MV-4-11 (cell line): ENCODE measurements at regions not wholly inside any gene's neighbourhood (a gene's known extent, or its start where the extent isn't known, plus 50 kb on each side); places are given as distances from the start of the nearest gene placed in this dataset.
A peak's percentile ranks its signal among the peaks of the same experiment; 100 is the strongest.

ENCODE experiments used
- DNase-seq: peaks from one replicate; lab custom pipeline; 2025; lab: John Stamatoyannopoulos, UW

DNA sequence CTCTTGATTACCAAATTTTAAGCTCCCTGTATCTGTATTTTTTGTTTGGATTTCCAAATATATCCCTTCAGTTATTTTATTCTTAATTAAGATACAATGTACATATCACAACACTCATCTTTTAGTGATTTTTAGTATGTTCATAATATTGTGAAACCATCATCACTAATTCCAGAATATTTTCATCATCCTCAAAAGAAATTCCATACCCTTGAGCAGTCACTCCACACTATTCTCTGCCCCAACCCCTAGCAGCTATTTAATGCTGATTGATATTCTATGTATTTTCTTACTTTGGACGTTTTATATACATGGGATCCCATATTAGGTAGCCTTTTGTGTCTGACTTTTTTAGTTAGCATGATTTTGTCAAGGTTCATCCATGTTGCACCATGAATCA lies 127.4 kb upstream of the SLC8A1 start:
- DNase-seq = no peak

DNA sequence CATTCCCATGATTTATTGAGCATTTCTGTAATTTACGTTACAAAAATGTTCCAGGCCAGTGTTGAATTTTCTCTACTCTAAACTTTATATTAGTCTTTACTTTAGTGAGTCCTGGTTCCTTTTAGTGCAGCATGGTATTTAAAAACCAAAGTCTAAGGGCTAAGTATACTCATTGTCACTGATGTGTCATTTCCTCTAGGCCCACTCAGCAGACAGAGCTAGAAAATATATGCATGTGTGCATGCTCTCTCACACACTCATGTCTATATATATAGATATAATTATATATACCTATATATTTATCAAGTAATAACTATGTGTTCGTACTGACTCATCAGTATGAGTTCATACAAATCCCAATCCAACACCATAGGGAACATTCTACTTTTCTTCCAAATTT lies 132.5 kb upstream of the SLC8A1 start:
- no peak for DNase-seq

DNA sequence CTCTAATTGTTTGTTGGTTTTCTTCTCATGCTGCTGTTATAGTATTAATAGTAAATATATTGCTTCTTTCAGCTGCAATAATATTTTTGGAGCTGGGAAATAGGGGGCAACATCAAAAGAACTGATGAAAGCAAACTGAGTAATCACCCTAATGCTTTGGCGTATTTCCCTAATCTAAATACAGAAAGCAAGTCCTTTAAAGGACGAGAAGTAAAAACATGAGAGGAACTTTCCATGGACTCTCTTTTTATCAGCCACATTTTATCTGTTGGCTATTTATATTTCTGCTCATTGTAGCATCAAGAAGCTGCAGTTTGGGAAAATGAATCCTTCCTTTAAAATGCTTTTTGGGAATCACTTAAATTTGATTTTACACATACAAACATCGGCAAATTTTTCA lies 139.9 kb upstream of the SLC8A1 start:
- DNase-seq = no peak

DNA sequence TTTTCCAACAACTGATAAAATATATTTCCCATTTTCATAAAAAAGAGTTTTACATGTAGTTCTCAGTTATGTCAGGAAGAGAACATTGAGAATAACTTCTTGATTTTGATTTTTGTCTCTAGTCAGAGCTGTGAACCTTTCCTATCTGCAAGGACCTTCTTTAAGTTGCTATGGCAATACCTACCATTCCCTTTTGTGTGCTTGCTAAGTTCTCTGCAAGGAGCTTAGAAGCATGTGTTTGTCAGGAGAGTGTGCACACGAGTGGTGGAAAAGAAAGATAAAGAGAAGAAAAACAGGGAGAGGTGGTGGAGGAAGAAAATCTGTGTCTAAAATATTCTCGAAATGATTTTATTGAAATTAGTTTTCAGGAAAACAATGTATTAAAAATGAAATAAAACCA lies 140.3 kb upstream of the SLC8A1 start:
- no peak for DNase-seq

DNA sequence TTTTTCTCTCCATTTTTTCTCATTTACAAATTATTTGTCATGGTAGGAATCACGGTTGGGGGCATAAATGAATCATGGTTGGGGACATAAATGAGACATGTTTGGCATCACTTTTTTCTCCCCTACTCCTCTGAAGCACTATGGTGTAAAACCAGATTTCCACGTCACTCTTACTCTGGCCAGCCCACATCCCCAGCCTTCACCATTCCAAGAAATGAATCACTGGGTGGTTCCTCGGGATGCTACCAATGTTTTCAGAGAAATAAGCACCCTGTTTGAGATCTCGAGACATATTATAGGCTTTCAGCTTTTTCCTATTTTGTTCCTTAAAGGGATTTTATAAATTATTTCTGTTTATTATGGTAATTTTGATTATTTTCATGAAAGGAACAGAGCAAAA lies 155.0 kb upstream of the SLC8A1 start:
- no peak for DNase-seq

DNA sequence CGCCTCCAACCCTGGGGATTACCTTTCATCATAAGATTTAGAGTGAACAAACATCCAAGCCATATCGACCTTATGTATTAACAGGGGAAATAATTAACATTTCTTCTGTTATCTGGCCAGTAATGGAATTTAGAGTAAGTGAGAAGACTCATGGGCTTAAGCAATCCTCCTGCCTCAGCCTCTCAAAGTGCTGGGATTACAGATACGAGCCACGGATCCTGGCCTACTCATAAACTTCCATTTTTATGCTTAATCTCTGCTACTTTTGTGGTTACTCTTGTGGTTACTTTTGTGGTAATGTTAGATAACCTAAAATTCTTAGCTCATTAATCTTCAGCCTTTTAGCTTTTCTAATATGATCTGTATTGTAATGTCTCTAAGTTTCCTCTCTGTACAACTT lies 159.3 kb upstream of the SLC8A1 start:
- no peak for DNase-seq

DNA sequence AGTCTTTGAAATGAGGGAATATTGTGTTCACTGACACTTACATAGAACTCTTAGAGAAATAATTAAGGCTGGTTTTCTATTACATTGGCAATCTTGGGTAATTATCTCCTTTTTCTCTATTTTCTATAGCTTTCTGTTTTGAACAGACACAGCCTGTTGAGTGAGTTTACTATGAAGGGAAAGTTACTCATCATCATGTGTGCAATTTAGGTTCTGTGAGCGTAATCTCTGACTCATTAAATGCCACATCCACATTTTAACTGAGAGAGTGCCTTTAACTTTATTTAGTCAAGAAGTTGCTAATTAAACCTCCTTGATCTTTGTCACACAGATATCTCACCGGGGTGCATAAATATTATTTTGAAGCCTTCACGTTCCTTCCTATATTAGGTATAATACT lies 174.0 kb upstream of the SLC8A1 start:
- peak; percentile 23 for DNase-seq

DNA sequence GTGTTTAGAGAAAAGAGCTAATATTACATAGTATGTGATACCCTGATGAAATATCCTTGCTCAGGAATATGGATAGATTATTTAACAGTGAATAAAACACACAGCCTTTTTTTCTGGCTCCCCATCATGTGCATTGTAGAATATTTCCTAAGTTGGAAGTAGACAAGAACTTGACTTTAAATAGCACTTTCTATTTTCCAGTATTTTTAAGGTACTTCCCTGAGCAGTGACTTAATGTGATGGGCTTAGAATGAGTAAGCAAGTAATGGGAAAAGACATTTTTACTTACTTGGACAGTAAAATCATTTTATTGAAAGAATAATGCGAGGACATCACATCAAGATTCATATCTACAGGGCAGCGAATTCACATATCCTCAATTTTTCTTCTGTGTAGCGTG lies 176.7 kb upstream of the SLC8A1 start:
- no peak for DNase-seq

DNA sequence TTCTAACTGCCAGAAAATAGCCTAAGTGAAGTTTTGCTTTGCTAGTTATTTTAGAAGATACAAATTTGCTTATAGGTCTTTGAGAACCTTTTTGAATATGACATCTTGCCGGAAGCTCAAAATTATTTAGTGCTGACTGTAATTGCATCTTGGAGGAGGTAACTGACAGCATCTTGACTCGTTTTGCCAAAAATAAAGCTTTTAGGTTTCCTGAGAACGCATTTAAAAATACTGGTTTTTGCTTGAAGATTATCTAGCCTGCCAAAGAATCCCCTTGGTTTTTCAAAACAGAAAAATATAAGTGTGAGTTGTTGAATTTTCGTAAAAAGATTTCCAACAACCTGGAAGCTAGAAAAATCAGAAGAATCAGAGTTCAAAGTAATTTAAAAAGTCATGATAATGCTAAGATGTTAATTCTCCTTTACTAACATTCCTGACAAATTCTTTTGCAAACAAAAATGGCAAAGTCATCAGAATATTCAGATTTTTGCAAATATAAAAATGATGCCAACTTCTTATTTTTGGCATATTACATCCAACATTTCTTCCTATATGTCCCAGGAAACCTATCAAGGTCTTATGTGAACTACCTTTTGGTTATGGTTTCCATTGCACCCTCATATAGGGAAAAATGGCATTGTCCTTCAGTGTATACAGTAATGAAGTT lies 178.0 kb upstream of the SLC8A1 start:
- no peak for DNase-seq

DNA sequence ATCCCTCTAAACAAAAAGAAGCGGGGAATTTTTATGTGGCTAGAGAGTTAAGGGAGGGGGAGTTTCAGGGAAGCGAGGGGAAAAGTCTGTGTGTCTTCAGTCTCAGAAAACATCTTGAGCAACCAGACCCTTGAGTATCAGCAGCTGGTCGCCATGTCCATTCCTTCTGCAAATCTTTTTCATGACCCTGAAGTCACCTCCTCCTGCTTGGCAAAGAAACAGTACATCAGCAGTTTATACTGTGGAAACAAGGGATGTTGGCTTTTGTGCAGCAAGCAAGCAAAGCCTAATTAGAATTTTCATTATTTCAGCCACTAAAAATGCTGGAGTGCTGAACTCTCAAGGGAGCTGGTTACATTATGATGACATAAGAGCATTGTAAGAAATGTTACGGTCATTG lies 187.4 kb upstream of the SLC8A1 start:
- no peak for DNase-seq

DNA sequence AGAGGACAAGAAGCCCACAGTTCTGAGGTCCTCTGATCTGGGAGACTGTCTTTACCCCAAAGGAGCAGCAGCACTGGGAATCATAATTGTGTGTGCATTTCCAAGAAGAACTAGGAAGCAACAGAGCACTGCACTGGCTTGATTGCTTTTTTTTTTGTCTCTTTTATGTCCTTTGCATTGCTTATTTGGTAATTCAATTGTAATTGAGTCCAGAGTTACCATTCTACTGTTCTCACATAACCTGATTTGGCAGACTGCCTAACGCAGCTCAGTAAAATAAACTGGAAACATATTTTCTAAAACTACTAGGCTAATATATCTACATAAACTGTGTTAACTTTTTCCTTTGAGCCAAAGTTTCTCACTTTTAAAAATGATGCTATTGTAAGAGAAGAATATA lies 190.3 kb upstream of the SLC8A1 start:
- DNase-seq = no peak

DNA sequence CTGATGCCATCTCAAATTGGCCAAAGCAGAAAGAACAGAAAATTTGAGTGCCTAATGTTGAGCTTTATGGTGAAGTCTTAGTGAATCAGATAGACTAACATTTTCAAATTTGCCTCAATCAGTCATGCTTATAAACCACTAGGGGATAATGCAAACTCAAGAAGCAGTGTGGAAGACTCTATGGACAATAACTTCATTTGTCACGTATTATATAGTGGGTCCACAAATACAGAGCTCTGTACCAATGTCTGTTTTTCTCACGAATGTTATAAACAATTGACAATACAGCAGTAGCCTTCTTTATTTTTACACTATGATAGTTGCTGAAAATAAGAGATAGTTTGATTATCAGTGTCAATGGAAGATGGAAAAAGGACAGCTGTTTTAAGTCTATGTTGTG lies 190.8 kb upstream of the SLC8A1 start:
- DNase-seq = no peak

DNA sequence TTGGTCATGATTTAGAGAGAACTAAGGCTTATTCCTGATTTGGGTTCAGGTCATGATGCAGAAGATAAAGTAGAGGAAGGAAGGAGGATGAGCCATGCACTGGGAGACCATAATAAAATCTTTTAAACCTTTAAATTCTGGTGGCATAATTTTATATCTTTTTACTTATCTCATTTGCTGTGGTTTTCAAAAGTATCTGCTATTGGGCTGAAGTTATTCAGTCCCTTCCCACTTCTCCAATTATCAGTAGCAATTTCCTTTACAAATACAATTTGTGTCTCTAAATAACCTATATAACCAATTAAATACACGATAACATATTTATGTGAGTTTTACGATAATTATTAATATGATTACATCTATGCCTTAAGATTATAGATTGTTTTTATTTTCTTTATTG lies 194.8 kb upstream of the SLC8A1 start:
- DNase-seq = no peak

DNA sequence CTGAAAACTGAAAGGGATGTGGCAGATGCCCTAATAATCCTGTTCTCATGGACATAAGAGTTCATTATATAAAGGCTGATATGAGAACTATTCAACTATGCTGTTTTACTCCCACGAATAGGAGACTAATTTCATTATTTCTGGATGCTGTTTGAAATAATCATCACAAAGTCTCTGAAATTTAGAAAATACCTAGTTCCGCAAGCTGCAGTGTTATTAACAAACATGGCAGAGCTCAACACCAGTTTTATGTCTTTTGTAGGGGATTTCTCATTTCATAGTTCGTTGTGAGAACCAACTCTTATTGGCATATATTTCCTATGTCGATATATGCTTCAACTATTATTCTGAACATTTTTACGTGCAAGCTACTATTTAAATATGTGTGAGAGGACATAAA lies 200.3 kb upstream of the SLC8A1 start:
- no peak for DNase-seq

DNA sequence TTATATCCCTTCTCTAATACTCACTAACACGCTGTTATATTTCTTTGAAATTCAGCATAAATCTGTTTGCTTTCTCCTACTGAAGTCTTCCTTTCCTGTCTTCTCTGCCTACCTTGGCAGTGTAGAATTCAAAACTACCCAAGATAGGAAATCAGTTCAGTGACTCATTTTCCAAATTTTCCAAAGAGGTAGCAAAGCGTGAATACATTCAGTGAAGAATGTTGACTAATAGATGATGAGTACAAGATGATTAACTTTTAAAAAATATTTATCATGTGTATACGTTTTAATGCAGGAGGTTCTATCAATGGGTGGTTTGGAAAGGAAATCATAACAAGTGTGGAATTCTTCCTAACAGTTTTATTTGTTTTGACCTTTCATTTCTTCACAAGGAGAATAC lies 201.9 kb upstream of the SLC8A1 start:
- DNase-seq = no peak

DNA sequence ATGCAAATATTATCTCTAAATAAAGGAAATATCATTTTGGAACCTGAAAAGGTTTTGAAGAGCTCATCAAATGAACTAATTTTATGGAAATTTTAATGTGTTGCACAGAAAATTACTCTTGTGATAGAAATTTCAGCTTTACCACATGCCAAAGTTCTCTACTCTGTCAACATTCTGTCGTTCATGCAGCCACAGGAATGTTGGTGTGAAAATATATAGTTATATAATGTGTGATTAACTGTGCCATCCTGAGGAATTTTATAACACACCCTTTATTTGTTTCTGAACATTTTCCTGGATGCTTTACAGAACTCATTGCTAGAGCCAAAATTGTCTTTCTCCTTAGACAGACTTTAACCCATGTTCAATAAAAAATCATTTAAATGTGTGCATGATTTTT lies 202.5 kb upstream of the SLC8A1 start:
- DNase-seq = no peak

DNA sequence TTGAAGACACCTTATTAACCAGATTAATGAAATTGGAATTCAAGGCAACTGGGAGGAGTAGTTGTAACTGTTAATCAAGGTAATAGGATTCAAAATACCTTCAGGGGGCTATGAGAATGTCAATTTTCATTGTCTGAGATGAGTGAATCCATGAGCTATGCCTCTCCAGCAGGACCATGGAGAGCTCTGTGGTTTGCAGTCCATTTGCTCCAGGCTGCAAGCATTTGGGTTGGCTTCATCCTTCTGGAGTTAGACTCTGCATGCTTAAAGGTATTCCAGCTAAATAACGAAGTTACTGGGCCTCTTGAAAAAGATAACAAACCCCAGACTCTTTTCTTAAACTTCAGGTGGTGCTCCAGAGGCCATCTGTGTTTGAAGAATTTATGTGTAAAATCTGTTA lies 207.1 kb upstream of the SLC8A1 start:
- no peak for DNase-seq

DNA sequence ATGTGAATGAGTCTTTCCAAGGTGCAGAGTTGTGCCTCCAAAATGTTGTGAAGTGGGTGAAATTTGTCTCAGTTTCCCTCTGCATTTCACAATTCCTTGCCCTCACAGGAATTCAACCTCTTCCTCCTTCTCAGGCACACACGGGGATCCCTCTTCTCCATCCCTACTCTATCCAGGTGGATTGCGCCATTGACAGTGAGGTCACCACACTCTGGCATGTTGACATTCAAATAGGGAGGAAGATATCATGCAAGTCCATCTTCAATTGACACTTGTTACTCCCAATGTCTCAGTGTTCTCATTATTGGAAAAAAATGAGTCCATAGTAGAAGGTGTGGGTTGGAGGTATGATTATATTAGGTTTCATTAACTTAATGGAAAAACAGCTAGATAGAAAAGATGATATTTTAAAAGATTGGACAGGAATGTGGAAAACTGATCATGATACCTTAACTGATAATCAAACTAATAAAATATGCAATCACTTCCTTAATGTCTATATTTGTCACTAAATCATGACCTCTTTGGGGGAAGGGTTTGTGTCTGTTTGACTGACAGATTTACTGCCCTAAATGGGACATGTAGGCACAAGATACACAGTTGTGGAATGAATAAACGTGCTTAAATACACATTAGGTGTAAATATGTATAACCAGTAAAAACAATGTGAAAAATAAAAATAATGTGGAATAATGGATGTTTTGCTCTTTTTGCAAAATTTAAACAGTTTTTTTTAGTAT lies 213.8 kb upstream of the SLC8A1 start:
- no peak for DNase-seq

DNA sequence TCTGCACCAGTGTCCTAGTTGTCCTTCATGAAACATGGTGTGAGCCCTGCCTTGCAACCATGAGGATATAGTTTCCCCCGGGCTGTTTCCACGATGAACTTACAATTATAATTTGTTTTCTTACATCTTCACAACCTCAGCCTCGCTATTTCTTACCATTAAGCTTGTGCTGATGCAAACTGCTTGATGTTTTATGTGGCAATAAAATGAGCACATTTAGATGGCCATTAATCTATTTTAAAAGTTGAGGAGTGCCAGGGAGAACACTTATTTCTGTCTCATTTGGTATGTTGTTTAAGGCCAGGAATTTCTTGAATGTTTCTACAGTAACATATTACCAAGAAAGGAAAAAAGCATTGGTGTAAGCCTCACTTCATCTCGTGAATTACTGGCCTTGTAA lies 214.5 kb upstream of the SLC8A1 start:
- no peak for DNase-seq

DNA sequence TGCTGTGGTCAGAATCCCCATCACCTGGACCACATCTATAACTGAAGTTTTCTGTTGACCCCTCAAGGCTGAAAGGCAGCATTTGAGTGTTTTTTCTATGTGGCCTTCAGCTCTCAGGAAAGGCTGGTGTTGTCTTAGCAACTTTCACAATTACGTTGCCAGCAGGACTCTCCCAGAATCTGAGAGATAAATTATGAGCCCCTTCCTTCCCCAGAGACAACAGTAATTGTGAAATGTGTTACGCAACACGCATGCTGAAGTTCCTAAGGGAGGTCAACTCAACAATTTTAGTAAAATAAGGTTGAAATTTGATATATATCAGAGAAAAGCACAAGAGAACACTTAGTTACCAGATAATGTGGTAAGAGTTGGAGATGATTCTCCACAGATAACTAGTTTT lies 216.5 kb upstream of the SLC8A1 start:
- peak; percentile 91 for DNase-seq

DNA sequence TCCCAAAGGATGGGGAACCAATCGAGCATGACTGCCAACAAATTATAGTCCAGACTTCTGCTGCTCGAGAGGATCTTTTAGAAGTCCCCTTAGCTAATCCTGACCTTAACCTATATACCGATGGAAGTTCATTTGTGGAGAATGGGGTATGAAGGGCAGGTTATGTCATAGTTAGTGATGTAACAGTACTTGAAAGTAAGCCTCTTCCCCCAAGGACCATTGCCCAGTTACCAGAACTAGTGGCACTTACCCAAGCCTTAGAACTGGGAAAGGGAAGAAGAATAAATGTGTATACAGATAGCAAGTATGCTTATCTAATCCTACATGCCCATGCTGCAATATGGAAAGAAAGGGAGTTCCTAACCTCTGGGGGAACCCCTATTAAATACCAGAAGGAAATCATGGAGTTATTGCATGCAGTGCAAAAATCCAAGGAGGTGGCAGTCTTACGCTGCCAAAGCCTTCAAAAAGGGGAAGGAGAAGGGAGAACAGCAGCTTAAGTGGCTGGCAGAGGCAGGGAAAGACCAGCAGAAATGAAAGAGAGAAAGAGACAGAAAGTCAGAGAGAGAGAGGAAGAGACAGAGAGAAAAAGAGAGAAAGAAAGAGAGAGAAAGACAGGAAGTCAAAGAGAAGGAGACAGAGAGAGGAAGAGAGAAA lies 224.4 kb upstream of the SLC8A1 start:
- DNase-seq = peak; percentile 54

DNA sequence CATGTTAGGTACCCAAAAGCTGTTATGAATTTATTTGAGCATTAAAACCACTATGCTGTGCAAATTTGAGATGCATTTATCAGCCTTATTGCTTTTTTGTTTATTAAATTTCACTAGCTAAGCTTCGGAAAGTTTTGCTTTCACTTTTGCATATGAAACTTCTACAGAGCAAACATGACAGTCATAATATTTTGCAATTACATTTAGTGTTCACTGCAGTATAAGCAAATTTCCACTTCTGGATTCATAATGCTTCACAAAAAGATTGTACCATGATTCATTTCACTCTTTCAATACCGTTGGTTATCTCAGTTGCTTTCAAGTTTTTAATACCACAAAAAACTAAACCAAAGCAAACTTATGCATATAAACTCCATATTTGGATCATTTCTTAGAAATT lies 228.7 kb upstream of the SLC8A1 start:
- peak; percentile 67 for DNase-seq

DNA sequence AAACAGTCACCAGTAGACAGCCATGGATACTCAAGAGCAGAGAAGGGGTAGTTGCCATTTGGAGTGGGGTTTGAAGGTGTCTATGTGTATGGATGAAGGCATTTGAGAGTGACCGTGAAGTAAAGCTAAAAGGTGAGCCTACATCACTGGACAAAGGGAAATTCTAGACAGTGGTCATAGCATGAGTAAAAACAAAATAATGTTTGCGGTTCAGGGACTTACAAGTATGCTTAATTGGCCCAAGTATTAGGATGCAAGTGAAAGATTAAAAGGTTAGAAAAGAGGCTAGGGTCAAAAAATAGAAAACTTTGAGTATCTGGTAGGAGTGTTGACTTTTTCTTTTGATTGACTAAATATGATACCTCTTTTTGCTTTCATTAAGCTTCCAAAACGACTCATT lies 238.1 kb upstream of the SLC8A1 start:
- DNase-seq = no peak

DNA sequence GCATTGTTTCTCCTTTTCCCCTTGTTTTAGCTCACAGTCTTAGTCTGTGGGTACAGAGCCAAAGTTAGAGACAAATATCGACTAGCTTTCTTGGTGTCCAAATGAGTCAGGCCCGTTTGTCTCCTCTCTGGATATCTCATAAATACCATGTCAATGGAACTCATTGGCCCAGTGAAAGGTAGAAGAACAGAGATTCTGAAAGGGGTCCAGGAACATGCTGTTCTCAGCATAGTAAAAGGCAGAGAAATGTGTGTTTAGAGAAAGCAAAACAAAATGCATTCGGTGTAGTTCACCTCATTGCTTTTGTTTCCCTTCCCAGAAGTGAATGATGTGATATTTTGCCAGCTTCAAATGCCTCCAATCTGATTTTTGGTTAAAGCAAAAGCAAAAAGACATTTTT lies 238.6 kb upstream of the SLC8A1 start:
- DNase-seq = no peak
